ENCODE measurements at regions not wholly inside any gene's neighbourhood (a gene's known extent, or its start where the extent isn't known, plus 50 kb on each side); places are given as distances from the start of the nearest gene placed in this dataset.

DNA sequence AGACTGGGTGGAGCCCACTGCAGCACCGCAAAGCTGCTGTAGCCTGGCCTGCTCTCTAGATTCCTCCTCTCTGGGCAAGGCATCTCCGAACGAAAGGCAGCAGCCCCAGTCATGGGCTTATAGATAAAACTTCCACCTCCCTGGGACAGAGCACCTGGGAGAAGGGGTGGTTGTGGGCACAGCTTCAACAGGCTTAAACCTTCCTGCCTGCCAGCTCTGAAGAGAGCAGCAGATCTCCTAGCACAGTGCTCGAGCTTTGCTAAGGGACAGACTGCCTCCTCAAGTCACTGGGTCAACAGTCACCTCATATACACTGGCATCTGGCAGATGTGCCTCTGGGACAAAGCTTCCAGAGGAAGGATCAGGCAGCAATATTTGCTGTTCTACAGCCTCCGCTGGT, 117.3 kb downstream of the EHF start:
- no peaks in the 10 kb centered on the region for H3K9me3 ChIP-seq
- no peaks in the 10 kb centered on the region for H3K4me1 ChIP-seq (replicated peaks)
- H3K27ac ChIP-seq = no peak overlapping the region
- no peaks in the 10 kb centered on the region for H3K36me3 ChIP-seq
- no peak overlapping the region for H3K4me3 ChIP-seq
- no peaks in the 10 kb centered on the region for H3K27me3 ChIP-seq (replicated peaks; ENCODE audit: insufficient read depth)
- 87% methylated on average over 5 of the region's 5 CpGs for WGBS
- intact Hi-C loops (cut with DNase I) = no loop called here
- DNase-seq (ENCODE audit: low spot score) = no peak
- TF ChIP-seq POLR2AphosphoS5 (IDR thresholded peaks at IDR 0.05) (no peak), POLR2A (IDR thresholded peaks at IDR 0.05) (no peak)
- TF ChIP-seq, protein P1, sequence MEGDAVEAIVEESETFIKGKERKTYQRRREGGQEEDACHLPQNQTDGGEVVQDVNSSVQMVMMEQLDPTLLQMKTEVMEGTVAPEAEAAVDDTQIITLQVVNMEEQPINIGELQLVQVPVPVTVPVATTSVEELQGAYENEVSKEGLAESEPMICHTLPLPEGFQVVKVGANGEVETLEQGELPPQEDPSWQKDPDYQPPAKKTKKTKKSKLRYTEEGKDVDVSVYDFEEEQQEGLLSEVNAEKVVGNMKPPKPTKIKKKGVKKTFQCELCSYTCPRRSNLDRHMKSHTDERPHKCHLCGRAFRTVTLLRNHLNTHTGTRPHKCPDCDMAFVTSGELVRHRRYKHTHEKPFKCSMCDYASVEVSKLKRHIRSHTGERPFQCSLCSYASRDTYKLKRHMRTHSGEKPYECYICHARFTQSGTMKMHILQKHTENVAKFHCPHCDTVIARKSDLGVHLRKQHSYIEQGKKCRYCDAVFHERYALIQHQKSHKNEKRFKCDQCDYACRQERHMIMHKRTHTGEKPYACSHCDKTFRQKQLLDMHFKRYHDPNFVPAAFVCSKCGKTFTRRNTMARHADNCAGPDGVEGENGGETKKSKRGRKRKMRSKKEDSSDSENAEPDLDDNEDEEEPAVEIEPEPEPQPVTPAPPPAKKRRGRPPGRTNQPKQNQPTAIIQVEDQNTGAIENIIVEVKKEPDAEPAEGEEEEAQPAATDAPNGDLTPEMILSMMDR (IDR thresholded peaks at IDR 0.05) = no peak

DNA sequence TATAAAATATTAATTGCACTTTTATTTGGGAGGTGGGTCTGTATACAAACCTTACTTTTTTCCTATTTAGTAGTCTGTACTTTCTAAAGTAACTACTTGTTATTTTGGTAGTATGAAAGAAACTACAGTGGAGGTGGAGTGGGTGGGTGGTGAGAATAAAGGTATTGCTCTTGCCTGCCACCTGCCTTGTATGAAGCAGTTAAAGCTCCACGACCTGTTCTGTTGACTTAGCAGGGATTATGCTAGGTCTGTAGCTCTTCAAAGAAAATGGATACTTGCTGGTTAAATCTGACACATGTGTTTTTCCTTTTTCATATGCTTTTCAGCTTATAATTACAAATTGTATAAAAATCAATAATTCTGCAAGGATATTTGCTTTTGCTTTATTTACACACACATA, 111.9 kb downstream of the EHF start:
- no peak for TF ChIP-seq POLR2AphosphoS5 (IDR thresholded peaks at IDR 0.05)
- TF ChIP-seq, protein P1 (IDR thresholded peaks at IDR 0.05) = peak in 1 of 4 experiments; percentile 18
- no peak for TF ChIP-seq POLR2A (IDR thresholded peaks at IDR 0.05)
- H3K4me3 ChIP-seq = no peak overlapping the region
- H3K9me3 ChIP-seq = no peaks in the 10 kb centered on the region
- H3K4me1 ChIP-seq (replicated peaks) = no peaks in the 10 kb centered on the region
- intact Hi-C loops (cut with DNase I) = no loop called here
- 30% methylated on average over 1 of the region's 1 CpG for WGBS
- DNase-seq (ENCODE audit: low spot score) = no peak
- no peaks in the 10 kb centered on the region for H3K27me3 ChIP-seq (replicated peaks; ENCODE audit: insufficient read depth)
- H3K36me3 ChIP-seq = no peaks in the 10 kb centered on the region
- no peak overlapping the region for H3K27ac ChIP-seq

DNA sequence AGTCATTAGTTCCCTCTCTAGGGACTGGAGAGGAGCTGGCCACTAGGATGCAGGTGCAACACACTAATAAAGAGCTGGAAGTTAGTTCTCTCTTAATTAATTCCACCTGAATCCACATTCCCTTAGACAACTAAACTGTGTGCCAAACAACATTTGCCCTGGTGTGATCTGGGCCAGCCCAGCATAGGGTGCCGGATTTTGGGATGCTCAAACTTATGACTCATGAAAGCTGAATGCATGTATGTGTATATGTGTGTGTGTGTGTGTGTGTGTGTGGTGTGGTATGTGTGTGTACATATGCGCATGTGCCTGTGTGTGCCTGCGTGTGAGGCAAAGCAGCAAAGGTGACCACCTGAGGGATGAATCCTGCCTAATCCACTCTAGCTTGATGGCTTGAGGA, 110.7 kb downstream of the EHF start:
- Histone ChIP-seq H3K27me3 (replicated peaks; ENCODE audit: insufficient read depth) (no peaks in the 10 kb centered on the region), H3K4me1 (replicated peaks) (no peaks in the 10 kb centered on the region), H3K4me3 (no peak overlapping the region), H3K36me3 (no peaks in the 10 kb centered on the region), H3K9me3 (no peaks in the 10 kb centered on the region), H3K27ac (no peak overlapping the region)
- intact Hi-C loops (cut with DNase I) = no loop called here
- WGBS = 85% methylated on average over 3 of the region's 3 CpGs
- TF ChIP-seq POLR2A (IDR thresholded peaks at IDR 0.05) (no peak), POLR2AphosphoS5 (IDR thresholded peaks at IDR 0.05) (no peak)
- TF ChIP-seq, protein P1 (IDR thresholded peaks at IDR 0.05) = no peak
- DNase-seq (ENCODE audit: low spot score) = no peak

DNA sequence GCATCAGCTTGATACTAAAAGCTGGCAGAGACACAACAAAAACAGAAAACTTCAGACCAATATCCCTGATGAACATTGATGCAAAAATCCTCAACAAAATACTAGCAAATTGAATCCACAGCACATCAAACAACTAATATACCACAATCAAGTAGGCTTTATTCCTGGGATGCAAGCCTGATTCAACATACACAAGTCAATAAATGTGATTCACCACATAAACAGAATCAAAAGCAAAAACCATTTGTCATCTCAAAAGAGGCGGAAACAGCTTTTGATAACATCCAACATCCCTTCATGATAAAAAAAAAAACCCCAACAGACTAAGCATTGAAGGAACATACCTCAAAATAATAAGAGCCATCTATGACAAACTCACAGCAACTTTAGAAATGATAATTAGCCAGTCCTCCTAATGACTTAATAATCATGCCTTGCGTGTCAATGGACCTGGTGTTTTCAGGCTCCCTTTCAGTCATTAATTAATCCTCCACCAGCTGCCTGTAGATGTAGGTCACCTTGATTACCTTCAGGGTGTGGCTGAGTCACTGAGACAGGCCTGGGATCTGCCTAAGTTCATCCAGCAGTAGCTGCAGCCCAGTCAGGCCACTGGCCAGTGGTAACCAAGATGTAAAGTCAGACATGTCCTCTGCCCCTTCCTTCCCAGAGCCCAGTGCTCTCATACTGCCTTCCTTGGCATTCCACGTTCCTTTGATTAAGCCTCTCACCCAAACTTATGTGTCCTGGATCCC, 109.8 kb downstream of the EHF start:
- Histone ChIP-seq H3K36me3 (no peaks in the 10 kb centered on the region), H3K27me3 (replicated peaks; ENCODE audit: insufficient read depth) (no peaks in the 10 kb centered on the region), H3K27ac (no peak overlapping the region), H3K9me3 (no peaks in the 10 kb centered on the region), H3K4me3 (no peak overlapping the region), H3K4me1 (replicated peaks) (no peaks in the 10 kb centered on the region)
- intact Hi-C loops (cut with DNase I) = no loop called here
- no peak for TF ChIP-seq POLR2AphosphoS5 (IDR thresholded peaks at IDR 0.05)
- TF ChIP-seq POLR2A (IDR thresholded peaks at IDR 0.05) = no peak
- TF ChIP-seq, protein P1 (IDR thresholded peaks at IDR 0.05) = no peak
- no peak for DNase-seq (ENCODE audit: low spot score)
- WGBS = 95% methylated on average over 3 of the region's 3 CpGs

DNA sequence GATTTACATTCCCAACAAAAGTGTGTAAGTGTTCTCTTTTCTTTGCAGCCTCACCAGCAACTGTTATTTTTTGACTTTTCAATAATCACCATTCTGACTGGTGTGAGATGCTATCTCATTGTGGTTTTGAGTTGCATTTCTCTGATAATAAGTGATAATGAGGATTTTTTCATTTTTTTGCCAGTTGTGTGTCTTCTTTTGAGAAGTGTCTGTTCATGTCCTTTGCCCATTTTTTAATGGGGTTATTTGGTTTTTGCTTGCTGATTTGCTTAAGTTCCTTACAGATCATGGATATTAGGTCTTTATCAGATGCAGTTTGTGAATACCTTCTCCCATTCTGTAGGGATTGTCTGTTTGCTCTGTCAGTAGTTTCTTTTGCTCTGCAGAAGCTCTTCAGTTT, 107.7 kb downstream of the EHF start:
- no peak overlapping the region for H3K27ac ChIP-seq
- H3K9me3 ChIP-seq = no peaks in the 10 kb centered on the region
- intact Hi-C loops (cut with DNase I) = no loop called here
- H3K36me3 ChIP-seq = no peaks in the 10 kb centered on the region
- no peak for TF ChIP-seq POLR2AphosphoS5 (IDR thresholded peaks at IDR 0.05)
- TF ChIP-seq, protein P1 (IDR thresholded peaks at IDR 0.05) = no peak
- no peak for TF ChIP-seq POLR2A (IDR thresholded peaks at IDR 0.05)
- no peak overlapping the region for H3K4me3 ChIP-seq
- H3K4me1 ChIP-seq (replicated peaks) = no peaks in the 10 kb centered on the region
- no peak for DNase-seq (ENCODE audit: low spot score)
- H3K27me3 ChIP-seq (replicated peaks; ENCODE audit: insufficient read depth) = no peaks in the 10 kb centered on the region

Measured in prostate gland (tissue), 2 donors.